ENCODE measurements at regions not wholly inside any gene's neighbourhood (a gene's known extent, or its start where the extent isn't known, plus 50 kb on each side); places are given as distances from the start of the nearest gene placed in this dataset.

DNA sequence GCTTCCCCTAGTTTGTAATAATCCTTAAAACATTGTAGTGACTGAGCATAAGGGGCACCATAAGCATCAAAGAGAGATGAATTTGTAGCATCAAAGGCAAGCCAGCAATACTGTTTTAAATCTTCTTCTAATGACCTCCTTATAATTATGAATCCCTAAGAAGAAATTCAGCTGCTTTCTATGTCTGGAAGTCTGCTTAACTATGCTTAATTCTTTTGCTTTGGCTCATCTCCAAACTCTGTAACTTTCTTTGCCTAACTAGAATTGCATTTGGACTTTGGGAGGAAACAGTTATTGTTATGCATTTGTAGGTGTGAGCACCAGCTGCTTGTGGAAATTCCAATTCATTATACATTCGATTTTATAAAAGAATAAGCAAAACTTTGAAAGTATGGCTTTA lies 117.7 kb upstream of the SPATA16 start:
- POLR2A ChIA-PET = no interaction called here
- peaks cover 8% of the 10 kb centered on the region for H3K27me3 Mint-ChIP-seq (ENCODE audit: low read depth)
- peaks cover 10% of the 10 kb centered on the region for H3K36me3 Mint-ChIP-seq
- ATAC-seq (no peak), DNase-seq (ENCODE audit: low spot score) (no peak)
- CTCF ChIA-PET = no interaction called here
- H3K27ac Mint-ChIP-seq = no peak overlapping the region
- TF ChIP-seq ZNF416 (CRISPR knock-in tag; IDR thresholded peaks at IDR 0.05) (no peak), ZNF317 (CRISPR knock-in tag; IDR thresholded peaks at IDR 0.05; ENCODE audit: borderline replicate concordance, low read depth) (no peak), FOXJ3 (CRISPR knock-in tag; IDR thresholded peaks at IDR 0.05; ENCODE audit: borderline replicate concordance) (no peak), ZNF121 (CRISPR knock-in tag; IDR thresholded peaks at IDR 0.05) (no peak), RORB (CRISPR knock-in tag; IDR thresholded peaks at IDR 0.05) (no peak), NR1H2 (CRISPR knock-in tag; IDR thresholded peaks at IDR 0.05) (no peak), NR2C2 (CRISPR knock-in tag; IDR thresholded peaks at IDR 0.05) (no peak), NFYB (CRISPR knock-in tag; conservative IDR thresholded peaks at IDR 0.05; ENCODE audit: low read depth) (no peak), FOXP4 (CRISPR knock-in tag; IDR thresholded peaks at IDR 0.05) (no peak), ZBTB21 (CRISPR knock-in tag; IDR thresholded peaks at IDR 0.05; ENCODE audit: borderline replicate concordance) (no peak), MAX (CRISPR knock-in tag; IDR thresholded peaks at IDR 0.05) (no peak), ERG (CRISPR knock-in tag; IDR thresholded peaks at IDR 0.05) (no peak), PREB (CRISPR knock-in tag; IDR thresholded peaks at IDR 0.05; ENCODE audit: borderline replicate concordance) (no peak), FOXK1 (CRISPR knock-in tag; IDR thresholded peaks at IDR 0.05) (no peak), OVOL2 (CRISPR knock-in tag; IDR thresholded peaks at IDR 0.05; ENCODE audit: borderline replicate concordance) (no peak)
- TF ChIP-seq, protein P1, sequence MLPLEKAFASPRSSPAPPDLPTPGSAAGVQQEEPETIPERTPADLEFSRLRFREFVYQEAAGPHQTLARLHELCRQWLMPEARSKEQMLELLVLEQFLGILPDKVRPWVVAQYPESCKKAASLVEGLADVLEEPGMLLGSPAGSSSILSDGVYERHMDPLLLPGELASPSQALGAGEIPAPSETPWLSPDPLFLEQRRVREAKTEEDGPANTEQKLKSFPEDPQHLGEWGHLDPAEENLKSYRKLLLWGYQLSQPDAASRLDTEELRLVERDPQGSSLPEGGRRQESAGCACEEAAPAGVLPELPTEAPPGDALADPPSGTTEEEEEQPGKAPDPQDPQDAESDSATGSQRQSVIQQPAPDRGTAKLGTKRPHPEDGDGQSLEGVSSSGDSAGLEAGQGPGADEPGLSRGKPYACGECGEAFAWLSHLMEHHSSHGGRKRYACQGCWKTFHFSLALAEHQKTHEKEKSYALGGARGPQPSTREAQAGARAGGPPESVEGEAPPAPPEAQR (CRISPR knock-in tag; IDR thresholded peaks at IDR 0.05) = no peak
- TF ChIP-seq, protein P2, sequence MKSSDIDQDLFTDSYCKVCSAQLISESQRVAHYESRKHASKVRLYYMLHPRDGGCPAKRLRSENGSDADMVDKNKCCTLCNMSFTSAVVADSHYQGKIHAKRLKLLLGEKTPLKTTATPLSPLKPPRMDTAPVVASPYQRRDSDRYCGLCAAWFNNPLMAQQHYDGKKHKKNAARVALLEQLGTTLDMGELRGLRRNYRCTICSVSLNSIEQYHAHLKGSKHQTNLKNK (CRISPR knock-in tag; IDR thresholded peaks at IDR 0.05) = no peak
- peaks cover 7% of the 10 kb centered on the region for H3K9me3 Mint-ChIP-seq
- peaks cover 36% of the 10 kb centered on the region for H3K4me1 Mint-ChIP-seq
- H3K4me3 Mint-ChIP-seq = no peak overlapping the region

DNA sequence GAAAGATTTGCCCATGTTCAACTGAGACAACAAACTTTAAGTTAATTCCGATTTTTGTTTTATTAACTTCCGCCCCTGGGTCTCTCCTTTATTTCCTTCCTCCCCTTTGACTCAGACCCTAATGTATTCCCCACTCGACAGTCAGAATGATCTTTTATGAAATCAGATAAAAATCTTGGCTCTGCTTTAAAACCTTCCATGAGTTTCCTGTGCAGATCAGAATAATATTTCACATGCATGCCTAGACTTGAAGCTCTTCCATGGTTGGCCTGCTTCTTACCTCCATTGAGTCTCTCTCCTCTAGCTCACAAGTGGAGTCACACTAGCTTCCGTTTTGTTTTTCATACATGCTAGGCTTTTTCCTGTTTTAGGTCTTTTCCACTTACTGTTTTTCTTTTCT lies 116.8 kb upstream of the SPATA16 start:
- no peak for DNase-seq (ENCODE audit: low spot score)
- Mint-ChIP-seq H3K4me3 (no peak overlapping the region), H3K36me3 (peaks cover 10% of the 10 kb centered on the region), H3K9me3 (peaks cover 7% of the 10 kb centered on the region), H3K4me1 (peaks cover 39% of the 10 kb centered on the region), H3K27me3 (ENCODE audit: low read depth) (peaks cover 8% of the 10 kb centered on the region), H3K27ac (peak overlapping the region; percentile 39; the same call in 1 of the 2 replicates)
- CTCF ChIA-PET = no interaction called here
- TF ChIP-seq ZNF317 (CRISPR knock-in tag; IDR thresholded peaks at IDR 0.05; ENCODE audit: borderline replicate concordance, low read depth) = no peak
- TF ChIP-seq, protein P3, sequence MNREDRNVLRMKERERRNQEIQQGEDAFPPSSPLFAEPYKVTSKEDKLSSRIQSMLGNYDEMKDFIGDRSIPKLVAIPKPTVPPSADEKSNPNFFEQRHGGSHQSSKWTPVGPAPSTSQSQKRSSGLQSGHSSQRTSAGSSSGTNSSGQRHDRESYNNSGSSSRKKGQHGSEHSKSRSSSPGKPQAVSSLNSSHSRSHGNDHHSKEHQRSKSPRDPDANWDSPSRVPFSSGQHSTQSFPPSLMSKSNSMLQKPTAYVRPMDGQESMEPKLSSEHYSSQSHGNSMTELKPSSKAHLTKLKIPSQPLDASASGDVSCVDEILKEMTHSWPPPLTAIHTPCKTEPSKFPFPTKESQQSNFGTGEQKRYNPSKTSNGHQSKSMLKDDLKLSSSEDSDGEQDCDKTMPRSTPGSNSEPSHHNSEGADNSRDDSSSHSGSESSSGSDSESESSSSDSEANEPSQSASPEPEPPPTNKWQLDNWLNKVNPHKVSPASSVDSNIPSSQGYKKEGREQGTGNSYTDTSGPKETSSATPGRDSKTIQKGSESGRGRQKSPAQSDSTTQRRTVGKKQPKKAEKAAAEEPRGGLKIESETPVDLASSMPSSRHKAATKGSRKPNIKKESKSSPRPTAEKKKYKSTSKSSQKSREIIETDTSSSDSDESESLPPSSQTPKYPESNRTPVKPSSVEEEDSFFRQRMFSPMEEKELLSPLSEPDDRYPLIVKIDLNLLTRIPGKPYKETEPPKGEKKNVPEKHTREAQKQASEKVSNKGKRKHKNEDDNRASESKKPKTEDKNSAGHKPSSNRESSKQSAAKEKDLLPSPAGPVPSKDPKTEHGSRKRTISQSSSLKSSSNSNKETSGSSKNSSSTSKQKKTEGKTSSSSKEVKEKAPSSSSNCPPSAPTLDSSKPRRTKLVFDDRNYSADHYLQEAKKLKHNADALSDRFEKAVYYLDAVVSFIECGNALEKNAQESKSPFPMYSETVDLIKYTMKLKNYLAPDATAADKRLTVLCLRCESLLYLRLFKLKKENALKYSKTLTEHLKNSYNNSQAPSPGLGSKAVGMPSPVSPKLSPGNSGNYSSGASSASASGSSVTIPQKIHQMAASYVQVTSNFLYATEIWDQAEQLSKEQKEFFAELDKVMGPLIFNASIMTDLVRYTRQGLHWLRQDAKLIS (CRISPR knock-in tag; IDR thresholded peaks at IDR 0.05; ENCODE audit: borderline replicate concordance) = no peak
- TF ChIP-seq ZNF671 (CRISPR knock-in tag; IDR thresholded peaks at IDR 0.05) = no peak
- TF ChIP-seq HMGA2 (CRISPR knock-in tag; IDR thresholded peaks at IDR 0.05) = no peak
- TF ChIP-seq, protein P4, sequence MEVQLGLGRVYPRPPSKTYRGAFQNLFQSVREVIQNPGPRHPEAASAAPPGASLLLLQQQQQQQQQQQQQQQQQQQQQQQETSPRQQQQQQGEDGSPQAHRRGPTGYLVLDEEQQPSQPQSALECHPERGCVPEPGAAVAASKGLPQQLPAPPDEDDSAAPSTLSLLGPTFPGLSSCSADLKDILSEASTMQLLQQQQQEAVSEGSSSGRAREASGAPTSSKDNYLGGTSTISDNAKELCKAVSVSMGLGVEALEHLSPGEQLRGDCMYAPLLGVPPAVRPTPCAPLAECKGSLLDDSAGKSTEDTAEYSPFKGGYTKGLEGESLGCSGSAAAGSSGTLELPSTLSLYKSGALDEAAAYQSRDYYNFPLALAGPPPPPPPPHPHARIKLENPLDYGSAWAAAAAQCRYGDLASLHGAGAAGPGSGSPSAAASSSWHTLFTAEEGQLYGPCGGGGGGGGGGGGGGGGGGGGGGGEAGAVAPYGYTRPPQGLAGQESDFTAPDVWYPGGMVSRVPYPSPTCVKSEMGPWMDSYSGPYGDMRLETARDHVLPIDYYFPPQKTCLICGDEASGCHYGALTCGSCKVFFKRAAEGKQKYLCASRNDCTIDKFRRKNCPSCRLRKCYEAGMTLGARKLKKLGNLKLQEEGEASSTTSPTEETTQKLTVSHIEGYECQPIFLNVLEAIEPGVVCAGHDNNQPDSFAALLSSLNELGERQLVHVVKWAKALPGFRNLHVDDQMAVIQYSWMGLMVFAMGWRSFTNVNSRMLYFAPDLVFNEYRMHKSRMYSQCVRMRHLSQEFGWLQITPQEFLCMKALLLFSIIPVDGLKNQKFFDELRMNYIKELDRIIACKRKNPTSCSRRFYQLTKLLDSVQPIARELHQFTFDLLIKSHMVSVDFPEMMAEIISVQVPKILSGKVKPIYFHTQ (CRISPR knock-in tag; IDR thresholded peaks at IDR 0.05) = no peak
- TF ChIP-seq ZNF121 (CRISPR knock-in tag; IDR thresholded peaks at IDR 0.05) = no peak
- ATAC-seq = no peak
- POLR2A ChIA-PET = no interaction called here
